Choroid plexus epithelial cell (primary cell): ENCODE measurements at regions not wholly inside any gene's neighbourhood (a gene's known extent, or its start where the extent isn't known, plus 50 kb on each side); places are given as distances from the start of the nearest gene placed in this dataset.
A peak's percentile ranks its signal among the peaks of the same experiment; 100 is the strongest.

ENCODE experiments used
- DNase-seq: peaks from one replicate; pipeline ENCODE4 v3.0.0-alpha.2; 2010; ENCODE audit warnings: low read depth
- H3K4me3 ChIP-seq: 2 replicates; pipeline ENCODE4 v1.5.1; 2011; ENCODE audit warnings: low read depth, mild to moderate bottlenecking, control low read depth, low read length, moderate library complexity
- TF ChIP-seq, protein P1 (sequence below): conservative IDR thresholded peaks from 2 replicates; pipeline ENCODE4 v1.5.1; 2011; ENCODE audit warnings: low read depth, mild to moderate bottlenecking, control low read depth, inconsistent platforms, low read length, moderate library complexity

DNA sequence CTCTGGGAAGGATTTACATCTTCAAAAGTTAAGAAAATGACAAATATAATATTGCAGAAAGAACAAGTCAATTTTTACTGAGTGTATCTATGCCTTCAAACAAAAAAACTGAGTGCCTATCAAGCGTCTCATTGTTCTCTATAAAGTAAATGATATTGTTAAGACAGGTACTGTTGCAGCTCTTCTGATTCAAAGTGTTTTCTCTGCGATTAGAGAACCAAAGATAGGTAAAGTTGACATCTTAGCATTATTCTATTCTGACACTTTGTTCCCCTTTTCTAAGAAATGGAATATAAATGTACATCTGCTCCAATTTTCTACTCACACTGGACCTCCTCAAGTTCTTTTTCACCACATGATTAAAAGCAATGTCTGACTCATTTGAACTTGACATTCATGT is 1317.7 kb downstream of the CDH11 start:
- no peak for DNase-seq
- H3K4me3 ChIP-seq = no peak overlapping the region
- TF ChIP-seq, protein P1, sequence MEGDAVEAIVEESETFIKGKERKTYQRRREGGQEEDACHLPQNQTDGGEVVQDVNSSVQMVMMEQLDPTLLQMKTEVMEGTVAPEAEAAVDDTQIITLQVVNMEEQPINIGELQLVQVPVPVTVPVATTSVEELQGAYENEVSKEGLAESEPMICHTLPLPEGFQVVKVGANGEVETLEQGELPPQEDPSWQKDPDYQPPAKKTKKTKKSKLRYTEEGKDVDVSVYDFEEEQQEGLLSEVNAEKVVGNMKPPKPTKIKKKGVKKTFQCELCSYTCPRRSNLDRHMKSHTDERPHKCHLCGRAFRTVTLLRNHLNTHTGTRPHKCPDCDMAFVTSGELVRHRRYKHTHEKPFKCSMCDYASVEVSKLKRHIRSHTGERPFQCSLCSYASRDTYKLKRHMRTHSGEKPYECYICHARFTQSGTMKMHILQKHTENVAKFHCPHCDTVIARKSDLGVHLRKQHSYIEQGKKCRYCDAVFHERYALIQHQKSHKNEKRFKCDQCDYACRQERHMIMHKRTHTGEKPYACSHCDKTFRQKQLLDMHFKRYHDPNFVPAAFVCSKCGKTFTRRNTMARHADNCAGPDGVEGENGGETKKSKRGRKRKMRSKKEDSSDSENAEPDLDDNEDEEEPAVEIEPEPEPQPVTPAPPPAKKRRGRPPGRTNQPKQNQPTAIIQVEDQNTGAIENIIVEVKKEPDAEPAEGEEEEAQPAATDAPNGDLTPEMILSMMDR = no peak

DNA sequence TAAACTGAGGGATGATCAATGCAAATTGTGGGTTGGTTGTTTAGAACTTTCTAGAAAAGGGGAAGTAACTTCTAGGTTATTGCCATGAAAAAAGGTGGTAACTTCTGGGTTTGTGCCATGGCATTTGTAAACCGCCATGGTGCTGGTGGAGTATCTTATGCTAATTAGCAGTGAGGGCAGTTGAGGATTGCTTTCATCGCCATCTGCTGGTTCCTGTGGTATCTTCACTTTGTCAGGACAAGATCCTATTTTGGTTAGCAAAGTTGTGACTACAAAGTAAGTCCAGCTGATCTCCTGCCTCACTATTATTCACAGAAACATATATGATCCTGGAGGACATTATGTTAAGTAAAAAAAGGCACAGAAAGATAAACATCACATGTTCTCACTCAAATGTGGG is 1332.3 kb downstream of the CDH11 start:
- TF ChIP-seq, protein P1 = peak; percentile 5
- no peak overlapping the region for H3K4me3 ChIP-seq
- peak; percentile 2 for DNase-seq

DNA sequence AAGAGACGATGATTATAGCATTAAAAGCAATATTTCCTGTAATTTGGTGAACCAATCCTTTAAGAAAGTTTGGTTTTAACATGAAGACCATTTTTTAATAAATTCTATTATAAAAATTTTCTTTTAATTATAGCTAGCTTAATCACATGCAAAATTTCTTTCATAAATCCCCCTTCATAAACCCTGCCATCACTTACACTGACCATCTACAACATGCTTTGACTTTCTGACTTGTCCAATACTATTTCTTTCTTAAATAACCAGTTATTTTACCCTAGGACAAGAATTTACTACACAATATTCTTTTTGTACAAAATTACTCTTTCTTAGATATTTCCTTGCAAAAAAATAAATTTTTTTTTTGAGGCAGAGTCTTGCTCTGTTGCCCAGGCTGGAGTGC is 1334.8 kb downstream of the CDH11 start:
- no peak overlapping the region for H3K4me3 ChIP-seq

DNA sequence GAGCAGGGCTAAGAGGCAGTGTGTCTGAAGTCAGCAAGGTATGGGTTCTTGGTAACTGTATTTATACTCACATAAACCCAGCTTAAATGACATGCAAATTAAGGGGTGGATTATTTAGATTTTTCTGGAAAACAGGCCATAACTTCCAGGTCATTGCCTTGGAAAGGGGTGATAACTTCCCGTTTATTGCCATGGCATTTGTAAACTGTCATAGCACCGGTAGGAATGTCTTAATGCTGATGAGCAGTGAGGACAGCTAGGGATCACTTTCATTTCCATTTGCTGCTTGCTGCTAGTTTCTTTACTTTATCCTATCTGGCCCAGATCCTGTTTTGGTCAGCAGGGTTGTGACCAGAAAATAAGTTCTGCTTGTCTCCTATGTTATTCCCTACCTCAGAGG is 1336.7 kb downstream of the CDH11 start:
- H3K4me3 ChIP-seq = no peak overlapping the region
- TF ChIP-seq, protein P1 = no peak
- DNase-seq = no peak

More for the DNA sequence above, 1334.8 kb downstream of the CDH11 start:
- peak; percentile 6 for DNase-seq
- TF ChIP-seq, protein P1 = no peak

DNA sequence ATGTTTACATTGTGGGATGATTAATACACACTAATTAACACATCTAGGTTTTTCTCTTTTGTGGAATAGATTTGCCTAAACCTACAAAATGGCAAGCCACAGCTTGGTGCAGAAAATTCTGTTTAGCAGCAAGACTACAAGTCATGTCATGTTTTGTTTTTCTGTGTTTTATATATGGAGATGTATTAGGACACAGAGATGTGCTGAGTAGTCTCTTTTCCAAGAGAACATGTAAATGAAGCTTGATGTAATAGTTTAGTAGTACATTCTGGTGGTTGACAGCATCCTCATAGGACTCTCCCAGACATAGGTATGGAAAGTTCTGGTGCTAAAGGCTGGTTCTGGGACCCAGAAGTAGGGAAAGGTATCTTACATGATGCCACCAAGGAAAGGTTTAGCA is 1345.4 kb downstream of the CDH11 start:
- no peak for DNase-seq
- TF ChIP-seq, protein P1 = no peak
- H3K4me3 ChIP-seq = no peak overlapping the region

DNA sequence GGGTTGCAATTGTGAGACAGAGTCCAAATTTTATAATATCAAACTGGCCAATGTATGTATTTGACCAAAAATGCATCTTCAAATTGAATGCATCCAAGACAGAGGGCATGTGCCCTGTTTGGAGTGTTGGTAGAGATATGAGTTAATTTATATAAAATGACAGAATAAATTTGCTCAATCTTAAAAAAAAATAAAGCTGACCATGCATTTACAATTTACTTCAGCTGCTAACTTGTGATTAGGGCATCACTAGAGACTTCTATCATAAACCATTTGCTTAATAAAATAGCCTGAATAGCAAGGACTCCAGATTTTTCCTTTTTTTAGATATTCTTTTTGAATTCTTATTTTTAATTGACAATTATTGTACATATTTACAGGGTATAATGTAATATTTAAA is 1345.8 kb downstream of the CDH11 start:
- DNase-seq = no peak
- TF ChIP-seq, protein P1 = no peak
- no peak overlapping the region for H3K4me3 ChIP-seq

DNA sequence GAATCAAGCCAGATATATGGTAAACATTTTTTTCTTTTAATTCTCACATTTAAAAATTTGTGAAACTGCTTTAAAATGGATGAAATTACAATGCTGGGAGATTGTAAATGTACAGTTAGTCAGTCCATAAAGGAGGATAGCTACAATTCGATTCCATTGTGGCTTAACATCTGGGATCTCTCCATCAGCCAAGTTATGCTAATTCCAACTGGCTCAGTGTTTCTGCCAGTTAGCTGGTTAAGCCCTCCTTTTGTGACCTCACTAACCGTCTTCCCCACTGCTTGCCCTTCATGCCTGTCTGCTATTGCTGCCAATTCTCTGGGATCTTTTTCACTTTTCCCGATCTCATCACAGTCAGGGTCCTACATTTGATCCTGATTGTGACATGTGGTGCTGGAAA is 1347.6 kb downstream of the CDH11 start:
- no peak for DNase-seq
- H3K4me3 ChIP-seq = no peak overlapping the region
- TF ChIP-seq, protein P1 = no peak
